Stimulated activated CD8-positive, alpha-beta memory T cell treated with anti-CD3 and anti-CD28 coated beads, Interleukin-7, amount 100 ng/mL, for 1 hour (primary cell): ENCODE measurements at regions not wholly inside any gene's neighbourhood (a gene's known extent, or its start where the extent isn't known, plus 50 kb on each side); places are given as distances from the start of the nearest gene placed in this dataset.

Source experiments
- DNase-seq, 2 donors: peaks; one replicate each; pipeline ENCODE4 v3.0.0-alpha.2; 2020; ENCODE audit warnings: low read depth in 2 of 2

DNA sequence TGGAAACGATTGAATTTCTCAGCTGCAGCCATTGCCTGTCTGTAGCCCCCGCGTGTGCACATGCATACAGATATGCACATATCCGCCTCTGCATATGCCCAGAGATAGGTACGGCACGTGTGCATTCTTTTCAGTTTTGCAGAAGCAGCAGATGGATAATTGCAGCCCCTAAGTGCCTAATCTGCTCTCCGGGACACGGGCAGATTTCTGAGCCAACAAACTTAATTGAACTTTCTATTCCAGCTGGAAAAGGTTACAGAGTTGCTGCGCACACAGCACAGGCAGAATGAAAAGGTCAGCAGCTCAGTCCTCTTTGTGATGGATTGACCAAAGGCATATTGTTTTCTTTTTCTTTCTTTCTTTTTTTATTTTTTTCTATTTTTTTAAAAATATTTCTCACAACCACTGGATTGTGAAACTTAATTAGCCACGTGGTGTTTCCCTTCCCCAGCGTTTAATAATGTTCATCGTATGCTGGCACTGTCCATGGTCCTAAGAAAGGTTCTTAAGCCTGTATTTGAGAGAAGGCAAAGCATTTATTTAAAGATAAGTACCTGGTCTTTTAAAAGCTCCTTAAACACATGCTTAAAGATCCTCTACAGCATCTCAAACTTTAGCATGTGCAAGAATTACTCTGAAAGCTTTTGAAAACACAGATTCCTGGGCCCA is 270.2 kb upstream of the BRINP1 start:
- DNase-seq = no peak

DNA sequence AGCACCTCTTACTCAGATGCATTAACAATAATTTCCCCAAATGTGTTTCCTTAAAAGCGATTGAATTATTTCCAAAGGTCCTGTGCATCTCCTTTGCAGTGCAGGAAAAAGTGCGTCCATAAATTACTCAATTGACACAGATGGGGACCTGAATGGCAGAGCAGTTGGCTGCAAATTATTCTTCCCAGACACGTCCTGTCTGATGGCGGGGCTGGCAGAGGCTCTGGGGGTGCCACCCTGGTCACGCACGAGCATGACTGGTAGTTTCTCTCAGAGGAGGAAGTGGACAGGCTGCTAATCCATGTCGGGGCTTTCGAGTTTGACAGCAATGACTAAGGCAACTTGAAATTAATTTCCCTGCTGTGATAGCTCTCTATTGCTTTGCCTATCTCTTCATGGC is 264.8 kb upstream of the BRINP1 start:
- DNase-seq = no peak

DNA sequence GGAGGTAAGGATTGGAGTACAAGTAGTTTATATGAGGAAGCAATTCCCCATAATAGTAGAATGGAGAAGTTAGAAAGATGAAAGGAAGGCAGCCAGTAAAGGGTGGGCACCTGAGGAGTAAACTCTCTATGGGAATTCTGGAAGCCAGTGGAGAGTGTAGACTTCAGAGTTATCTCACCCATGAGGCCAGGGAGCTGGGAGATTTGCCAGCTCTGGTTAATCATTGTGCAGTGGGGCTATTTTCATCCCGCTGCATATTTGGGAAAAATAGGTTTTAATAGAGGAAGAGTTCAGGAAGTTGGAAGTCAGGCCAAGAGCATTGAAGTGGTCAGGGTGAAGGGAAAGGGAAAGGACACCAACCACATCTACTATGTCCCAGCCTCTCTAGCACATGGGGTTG is 242.3 kb upstream of the BRINP1 start:
- no peak for DNase-seq

DNA sequence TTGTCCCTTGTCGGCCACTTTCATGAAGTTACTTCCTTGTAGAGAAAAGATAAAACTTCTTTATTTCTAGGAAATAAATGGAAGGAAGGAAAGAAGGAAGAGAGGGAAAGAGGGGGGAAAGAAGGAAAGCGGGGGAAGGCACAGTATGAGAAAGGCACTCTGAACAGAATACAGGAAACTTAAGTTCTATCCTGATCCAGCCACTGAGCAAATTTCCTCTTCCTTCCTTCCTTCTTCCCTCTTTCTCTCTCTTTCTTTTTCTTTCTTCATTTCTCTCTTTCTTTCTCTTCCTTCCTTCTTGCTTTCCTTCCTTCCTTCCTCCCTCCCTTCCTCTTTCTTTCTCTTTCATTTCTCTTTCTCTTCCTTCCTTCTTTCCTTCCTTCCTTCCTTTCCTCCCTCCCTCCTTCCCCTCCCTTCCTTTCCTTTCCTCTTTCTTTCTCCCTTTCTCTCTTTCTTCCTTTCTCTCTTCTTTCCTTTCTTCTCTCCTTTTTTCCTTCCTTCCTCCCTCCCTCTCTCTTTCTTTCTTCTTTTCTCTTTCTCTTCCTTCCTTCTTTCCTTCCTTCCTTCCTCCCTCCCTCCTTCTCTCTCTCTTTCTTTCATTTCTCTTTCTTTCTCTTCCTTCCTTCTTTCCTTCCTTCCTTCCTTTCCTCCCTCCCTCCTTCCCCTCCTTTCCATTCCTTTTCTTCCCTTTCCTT is 240.2 kb upstream of the BRINP1 start:
- no peak for DNase-seq

DNA sequence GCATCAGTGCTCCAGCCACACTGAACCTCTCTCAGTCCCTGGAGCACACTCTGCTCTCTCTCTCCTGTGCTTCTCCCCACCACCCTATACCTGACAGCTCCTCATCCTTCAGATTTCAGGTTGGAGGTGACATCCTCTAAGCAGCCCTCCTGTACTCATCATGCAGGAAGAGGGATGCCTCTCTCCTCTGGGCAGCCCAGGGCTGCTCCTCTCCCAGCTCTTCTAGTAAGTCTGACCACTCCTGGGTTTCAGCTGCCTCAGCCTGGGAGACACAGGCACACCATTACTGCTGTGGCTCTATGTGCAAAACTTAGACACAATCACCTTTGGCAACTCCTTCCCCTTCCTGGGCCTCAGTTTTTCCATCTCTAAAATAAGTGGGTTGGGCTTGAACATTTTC is 232.4 kb upstream of the BRINP1 start:
- no peak for DNase-seq

DNA sequence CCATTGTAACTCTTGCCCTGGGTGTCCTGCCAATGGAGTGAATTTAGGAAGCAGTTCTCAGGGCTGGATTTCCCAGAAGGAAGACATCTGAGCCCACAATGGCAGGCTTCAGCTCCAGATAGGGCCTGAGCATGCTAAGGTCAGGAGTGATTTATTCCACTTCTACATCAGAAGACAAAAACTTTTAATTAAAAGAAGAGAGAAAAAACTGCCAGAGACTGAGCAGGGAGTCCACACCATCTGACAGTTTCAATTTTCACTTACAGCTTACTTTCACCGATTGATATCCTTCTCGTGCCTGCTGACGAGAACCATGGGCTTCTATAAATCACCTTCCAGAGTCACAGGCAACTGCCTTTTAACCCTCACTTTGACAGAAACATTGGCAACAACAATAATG is 228.3 kb upstream of the BRINP1 start:
- DNase-seq = no peak

DNA sequence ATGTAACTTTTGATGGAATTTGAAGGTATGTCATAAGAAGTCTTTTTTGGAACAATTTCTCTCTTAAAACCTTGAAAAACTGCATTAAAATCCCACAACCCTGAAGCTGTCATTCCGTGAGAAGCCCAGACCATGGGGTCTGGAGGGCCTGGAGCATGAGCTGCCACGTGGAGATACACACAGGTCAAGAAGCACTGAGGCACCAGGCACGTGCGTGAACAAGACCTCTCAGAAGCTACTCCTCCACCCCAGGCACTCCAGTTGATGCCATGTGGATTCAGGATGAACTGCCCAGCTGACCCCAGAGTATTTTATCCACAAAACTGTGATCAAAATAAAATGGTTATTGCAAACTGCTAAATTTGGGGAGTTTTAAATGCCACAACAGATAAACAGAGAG is 227.5 kb upstream of the BRINP1 start:
- no peak for DNase-seq

DNA sequence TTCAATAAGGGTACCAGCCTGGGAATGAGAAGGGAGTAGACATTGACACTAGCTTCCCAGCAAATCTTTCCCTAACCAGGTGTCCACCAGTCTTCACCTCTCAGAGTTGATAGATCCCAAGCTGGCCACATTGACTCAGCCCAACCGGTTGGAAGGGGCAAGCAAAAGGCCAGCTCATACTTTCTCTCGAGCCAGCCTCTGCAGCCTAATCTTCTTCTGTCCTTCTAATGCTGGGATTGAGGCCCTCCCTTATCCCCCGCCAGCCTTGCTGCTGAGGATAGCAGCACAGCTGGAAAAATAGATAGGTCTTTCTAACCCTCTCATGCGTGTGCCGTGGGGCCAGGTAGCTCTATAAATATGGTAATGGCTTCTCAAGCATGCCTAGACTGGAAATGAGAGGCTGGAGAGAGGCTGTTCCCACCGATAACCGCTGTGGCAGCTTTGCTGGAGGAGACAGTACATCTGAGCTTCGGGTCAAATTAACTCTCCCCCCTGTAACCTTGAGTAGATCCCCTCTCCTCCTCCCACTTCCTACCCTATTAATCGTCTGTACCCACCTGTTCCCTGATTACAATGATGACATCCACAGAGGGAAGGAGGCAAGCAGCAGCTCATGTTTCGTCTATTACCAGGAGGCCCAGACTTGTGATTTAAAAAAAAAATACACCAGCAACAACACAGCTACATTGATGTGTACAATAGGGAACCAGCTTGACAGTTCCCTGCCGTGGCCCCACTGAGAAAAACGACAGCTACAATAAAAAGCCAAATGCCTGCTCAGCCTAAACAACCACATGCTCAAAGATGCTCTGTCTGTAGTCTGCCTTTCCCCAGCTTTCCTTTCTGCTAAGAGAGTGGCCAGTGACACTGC is 219.9 kb upstream of the BRINP1 start:
- no peak for DNase-seq

DNA sequence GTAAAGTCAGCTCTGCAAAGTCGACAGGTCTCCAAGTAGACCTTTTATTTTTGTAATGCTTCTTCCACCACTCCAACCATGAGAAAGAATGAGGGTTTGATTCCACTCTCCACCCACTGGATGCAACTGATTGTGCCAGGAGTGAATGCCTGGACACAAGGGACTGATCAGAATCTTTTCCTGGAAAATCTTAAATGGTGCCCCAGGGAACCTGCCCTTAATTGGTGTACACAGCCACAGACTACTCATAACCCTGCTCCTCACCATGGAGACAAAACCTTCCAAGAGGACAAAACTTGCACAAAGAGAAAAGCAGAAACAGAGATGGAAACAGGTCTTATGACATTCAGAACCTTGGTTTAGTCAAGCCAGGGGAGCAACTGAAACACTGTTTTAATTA is 208.6 kb upstream of the BRINP1 start:
- DNase-seq = no peak

DNA sequence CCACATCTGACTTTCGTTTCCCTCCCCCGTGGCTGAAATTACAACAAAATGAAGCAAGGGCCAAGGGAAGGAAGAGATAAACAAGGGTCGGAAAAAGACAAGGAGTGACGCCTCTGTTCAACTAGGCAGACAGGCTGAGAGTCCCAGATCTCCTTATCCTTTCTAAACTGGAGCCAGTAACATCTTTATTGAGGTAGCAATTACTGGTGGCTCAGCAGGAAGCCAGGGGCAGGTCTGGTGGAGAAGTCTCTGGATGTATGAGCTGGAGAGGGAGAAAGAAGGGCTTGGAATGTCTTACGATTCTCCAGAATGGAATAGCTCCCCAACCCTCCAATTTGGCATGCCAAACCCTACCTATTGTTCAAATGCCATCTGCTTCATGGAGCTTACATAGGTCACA is 190.8 kb upstream of the BRINP1 start:
- no peak for DNase-seq

DNA sequence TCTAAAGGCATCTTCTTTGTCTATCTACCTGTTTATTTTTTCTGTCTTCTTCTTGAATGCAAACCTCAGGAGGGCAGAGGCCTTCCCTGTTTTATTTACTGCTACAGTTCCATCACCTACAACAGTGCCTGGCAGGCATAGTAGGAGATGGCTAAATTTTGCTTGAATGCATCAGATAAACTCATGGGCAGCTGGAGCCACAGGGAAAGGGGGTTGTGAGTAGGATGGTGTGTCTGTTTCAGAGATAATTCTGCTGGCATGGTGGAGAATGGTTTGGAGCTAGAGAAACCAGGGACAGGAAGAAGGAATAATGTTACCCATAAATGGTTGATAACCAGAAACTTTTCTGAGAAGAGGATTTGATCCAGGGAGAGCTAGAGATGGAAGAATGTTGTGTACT is 189.8 kb upstream of the BRINP1 start:
- DNase-seq = no peak

DNA sequence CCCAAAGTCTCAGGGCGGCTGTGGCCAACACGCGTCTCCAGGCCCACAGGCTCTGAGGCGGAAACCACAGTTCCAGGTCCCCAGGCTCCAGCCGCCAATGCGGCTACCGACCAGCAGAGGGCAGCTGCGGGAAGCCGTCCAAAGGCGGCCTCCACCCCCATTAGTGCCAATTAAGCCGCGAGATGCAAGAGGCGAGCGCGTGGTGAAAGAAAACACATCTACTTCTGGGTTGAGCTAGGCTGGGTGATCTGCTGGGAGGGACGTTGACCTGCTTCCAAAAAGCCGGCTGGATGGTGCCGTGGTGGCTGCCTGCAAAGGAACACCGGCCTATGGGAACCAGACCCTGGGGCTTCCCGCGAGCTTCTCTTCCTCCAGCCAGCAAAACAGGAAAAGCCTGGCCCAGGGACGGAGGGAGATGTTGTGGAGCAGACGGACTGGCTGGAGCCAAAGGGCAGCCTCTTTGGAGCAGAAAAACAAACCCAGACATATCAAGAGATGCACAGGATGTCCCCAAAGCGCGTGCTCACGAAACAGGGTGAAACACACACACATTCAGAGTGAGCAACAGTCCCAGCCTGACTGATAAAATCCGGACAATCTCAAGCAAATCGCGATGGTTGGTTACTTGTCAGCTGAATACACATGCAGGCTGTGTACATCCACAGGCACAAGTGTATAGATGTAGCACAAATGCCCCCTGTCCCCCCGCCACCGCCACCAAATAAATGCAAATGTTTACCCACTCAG is 187.1 kb upstream of the BRINP1 start:
- peak in 1 of 2 donors; percentile 2 for DNase-seq

DNA sequence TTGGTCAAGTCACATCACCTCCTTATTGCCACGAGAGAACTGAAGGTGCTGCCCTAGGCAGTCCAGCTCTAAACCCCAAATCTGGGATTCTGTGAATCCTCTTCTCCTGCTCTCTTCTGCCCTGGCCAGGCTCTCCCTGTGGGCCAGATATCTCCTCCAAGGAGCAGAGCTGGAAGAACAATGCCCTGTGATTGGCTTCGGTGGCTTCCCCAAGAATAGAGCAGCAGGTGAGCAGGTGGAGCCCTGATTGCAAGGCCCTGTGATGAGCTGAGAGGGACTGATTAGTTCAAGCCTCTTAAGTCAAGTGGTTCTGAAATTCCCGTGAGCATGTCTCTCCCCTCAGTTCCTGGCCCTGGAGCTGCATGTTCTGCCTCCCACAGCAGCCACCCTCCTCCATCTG is 175.3 kb upstream of the BRINP1 start:
- no peak for DNase-seq

DNA sequence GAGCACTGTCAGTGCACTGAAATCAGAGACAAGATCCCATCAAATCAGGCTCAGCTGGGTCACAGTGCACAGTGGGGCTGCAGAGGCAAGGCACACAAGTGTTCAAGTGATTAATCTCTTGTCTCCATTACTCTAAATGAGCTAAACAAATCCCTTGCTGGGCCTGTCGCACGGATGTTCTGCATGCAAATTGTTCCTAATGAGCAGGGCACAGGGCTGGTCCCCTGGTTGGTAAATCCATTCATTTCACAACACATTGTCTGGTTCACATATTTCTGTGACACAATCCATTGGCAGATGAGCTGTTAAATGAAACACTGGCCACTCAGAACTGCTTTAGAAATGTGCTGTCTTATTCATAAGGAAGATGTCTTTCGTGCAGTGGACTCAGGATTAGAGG is 167.9 kb upstream of the BRINP1 start:
- no peak for DNase-seq

DNA sequence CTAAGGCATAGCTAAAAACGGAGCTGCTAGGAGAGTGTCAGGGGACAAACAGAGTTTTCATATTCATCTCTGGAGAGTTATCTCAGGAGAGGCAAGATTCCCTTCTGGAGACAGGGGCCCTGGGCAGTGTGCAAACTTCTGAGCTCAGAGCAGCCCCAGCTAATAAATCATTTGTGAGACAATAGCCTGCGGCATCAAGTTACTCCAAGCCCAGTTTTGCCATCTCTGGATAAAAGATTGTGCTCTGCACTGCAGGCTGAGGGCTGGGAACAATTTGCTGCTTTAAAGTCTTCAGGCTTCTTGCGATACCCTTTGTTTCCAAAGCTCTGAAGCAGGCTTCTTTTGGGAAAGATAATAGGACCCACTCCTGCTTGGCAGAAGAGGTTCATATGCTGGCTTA is 164.3 kb upstream of the BRINP1 start:
- DNase-seq = no peak

DNA sequence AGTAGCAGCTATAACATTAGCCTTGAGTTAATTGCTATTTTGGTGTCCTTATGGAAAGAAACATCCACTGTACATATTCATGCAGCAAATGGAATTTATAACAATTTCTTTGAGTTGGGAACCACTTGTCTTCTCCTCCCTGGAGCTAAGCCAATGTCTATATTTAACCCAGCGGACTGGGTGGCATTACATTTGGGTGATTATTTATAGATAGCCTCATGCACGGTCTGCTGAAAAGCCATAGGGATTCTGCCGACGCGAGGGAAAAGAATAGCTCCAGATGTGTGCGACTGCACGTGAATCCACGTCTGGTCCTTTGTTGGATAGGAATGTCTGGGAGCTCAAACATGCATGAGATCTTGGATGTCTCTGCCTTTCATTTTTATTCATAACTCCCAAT is 157.5 kb upstream of the BRINP1 start:
- DNase-seq = no peak

DNA sequence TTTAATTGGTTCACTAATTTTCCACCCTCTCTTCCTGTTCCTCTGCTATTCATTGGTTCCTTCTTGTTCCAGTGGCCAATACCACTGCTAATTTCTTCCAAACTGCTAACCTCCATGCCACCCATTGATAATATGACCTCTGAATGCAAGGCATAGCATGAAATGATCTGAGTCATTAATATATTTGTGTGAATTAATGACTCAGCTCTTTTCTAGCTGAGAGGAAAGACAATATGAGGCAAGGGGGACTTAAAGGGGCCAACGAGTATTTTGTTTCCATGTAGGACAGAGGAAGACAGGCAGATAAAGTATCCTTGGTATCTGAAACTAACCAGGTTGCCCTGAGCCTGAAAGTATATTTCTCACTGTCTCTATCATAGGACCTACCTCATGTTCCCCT is 154.3 kb upstream of the BRINP1 start:
- DNase-seq = no peak

DNA sequence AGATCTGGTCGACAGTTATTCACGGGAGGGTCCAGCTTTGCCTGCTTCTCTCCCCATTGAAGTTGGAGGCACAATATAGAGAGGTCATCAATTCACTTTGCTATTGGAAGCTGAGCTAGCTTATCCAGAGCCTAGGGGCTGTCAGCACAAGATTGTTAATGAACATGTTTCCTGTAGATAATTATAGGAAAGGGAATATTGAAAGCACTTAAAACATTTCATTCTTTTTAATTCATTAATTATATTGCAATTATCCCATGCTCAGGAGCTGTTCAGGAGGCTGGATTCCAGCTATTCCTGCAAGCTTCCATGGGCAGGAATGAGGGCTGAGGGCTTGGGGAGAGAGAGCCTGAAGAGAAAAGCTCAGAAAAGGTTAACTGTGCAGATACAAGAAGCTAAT is 153.1 kb upstream of the BRINP1 start:
- no peak for DNase-seq

DNA sequence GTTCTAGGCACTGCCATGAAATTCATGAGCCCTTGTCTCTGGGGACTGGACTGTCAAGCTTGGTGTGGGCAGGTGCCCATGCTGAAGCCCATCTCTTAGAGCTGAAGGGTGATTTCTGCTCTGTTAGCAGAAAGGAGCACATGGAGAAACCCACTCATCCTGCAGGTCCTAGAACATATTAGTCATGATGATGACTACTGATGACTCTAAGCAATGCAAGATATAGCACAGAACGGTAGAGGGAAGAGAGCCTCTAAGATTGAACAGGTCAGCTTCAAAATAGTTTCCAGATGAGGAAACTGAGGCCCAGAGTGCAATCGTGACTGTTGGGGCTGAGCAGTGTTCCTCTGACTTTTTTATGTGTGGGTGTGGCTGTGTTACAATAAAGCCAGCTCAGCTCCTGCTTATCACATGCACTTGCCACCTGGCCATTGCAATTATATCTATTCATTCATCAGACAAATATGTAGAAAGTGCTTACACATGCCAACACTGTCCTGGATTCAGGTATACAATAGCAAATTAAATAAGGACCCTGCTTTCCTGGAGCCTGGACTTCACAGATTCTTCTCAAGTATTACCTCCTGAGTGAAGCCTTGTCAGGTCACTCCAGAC is 140.2 kb upstream of the BRINP1 start:
- DNase-seq = no peak

DNA sequence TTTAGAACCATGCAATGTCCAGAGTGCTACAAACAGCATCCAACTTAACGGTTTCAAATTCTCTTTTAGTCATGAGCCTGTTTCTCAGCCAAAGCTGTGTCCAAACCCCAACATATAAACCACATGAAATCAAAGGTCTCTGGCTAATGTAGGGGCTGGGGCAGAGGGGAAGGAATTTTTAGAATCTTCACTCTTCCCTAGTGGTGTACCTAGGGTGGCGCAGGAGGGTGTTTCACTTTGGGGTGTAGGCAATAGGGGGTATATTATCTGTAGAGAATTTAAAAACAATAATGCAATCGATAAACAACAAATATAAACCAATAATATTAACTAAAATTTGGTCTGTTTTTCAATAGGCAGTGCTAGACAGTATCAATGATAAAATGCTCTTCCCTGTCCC is 132.1 kb upstream of the BRINP1 start:
- no peak for DNase-seq

DNA sequence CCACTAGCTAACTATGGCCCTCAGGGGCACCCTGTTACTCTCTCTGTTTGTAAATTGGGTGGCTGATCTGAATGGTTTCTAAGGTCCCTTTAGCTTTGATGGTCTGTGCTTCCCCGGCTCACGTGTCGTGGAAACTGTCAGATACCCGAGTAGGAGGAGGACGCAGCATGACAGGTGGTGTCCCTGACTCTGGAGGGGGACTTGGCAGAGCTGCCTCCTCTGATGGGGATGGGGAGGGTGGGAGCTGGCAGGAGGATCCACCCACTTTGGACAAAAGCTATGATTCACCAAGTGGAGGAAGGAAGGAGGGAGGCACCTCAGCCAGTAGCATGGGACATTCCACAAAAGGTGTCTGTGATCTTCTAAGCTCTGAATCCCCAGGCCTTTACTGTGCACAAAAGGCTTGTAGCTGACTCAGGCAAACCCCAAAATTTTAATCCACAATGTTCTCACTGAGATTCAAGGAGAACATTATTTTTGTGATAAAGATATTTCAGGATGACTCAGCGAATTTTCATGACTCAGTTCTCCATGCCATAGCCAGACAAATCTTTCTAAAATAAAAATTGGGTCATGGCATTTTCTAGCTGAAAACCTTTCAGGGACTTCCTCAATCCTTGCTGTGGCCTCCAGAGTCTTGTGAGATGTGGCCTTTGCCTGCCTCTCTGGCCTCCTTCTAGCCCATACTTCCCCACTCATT is 131.0 kb upstream of the BRINP1 start:
- DNase-seq = no peak
